GM12878 (cell line): ENCODE measurements at regions not wholly inside any gene's neighbourhood (a gene's known extent, or its start where the extent isn't known, plus 50 kb on each side); places are given as distances from the start of the nearest gene placed in this dataset.

ENCODE experiments used
- ATAC-seq: fragments of 200-7000 bp; cut with Tn5 transposase; 3 replicates; pipeline ENCODE4 v1.9.1; 2020; ENCODE audit warnings: mild to moderate bottlenecking, moderate library complexity
- BruUV-seq: library from RNA; stranded (reverse); fragments of 400-500 nt; replicated peaks from 2 replicates; lab custom pipeline; 2021; lab: Mats Ljungman, UMichigan
- CTCF ChIA-PET: fragments of 300-600 bp; sonication (Branson Sonifier 250); formaldehyde crosslinking; extraction: SDS; loops from one replicate; lab custom pipeline; 2021; ENCODE audit warnings: inconsistent platforms; lab: Yijun Ruan, JAX
- POLR2A ChIA-PET: fragments of 350-600 bp; formaldehyde crosslinking; extraction: SDS; loops from one replicate; lab custom pipeline; 2021; ENCODE audit warnings: inconsistent platforms; lab: Charles Lee
- RAD21 ChIA-PET: fragments of 300-600 bp; sonication (Branson Sonifier 250); formaldehyde crosslinking; loops from one replicate; lab custom pipeline; 2023; ENCODE audit warnings: antibody characterized with exemption; ENCODE audit not compliant: unreplicated experiment; lab: Charles Lee
- SMC1A ChIA-PET: fragments of 300-600 bp; sonication (Branson Sonifier 250); formaldehyde crosslinking; loops from one replicate; lab custom pipeline; 2023; ENCODE audit not compliant: unreplicated experiment, uncharacterized antibody; lab: Charles Lee
- DNase-seq: peaks from one replicate; pipeline ENCODE4 v3.0.0-alpha.2; 2011; ENCODE audit warnings: low read depth, low spot score
- FAIRE-seq: peaks from 3 replicates; lab custom pipeline; 2011; peaks lifted over from hg19 to GRCh38; lab: Jason Lieb, UNC
- H2AFZ ChIP-seq: 2 replicates; pipeline ENCODE4 v1.6.0; 2011; ENCODE audit warnings: low read depth, low read length, control low read depth; ENCODE audit not compliant: control insufficient read depth
- H3K27ac ChIP-seq: 2 replicates; pipeline ENCODE4 v1.5.1; 2011; ENCODE audit warnings: control low read depth; ENCODE audit not compliant: control insufficient read depth, insufficient read depth
- H3K27me3 ChIP-seq, 2 experiments: replicated peaks in 1 of 2; 2 replicates each; pipeline versions ENCODE4 v1.6.0 to v1.6.1; 2011; ENCODE audit warnings: low read length in 1 of 2; ENCODE audit not compliant: control insufficient read depth in 2 of 2, insufficient read depth in 2 of 2
- H3K36me3 ChIP-seq, 2 experiments: 2 replicates each; pipeline ENCODE4 v1.5.1; 2011; ENCODE audit warnings: low read length in 1 of 2; ENCODE audit not compliant: control insufficient read depth in 2 of 2, insufficient read depth in 2 of 2
- H3K4me1 ChIP-seq: 2 replicates; pipeline ENCODE4 v1.6.1; 2011; ENCODE audit warnings: mild to moderate bottlenecking, low read length, moderate library complexity, mixed read lengths; ENCODE audit not compliant: control insufficient read depth, insufficient read depth
- H3K4me2 ChIP-seq: 2 replicates; pipeline ENCODE4 v1.6.0; 2011; ENCODE audit warnings: control low read depth; ENCODE audit not compliant: control insufficient read depth, insufficient read depth
- H3K4me3 ChIP-seq: fragments of 200-600 bp; sonication (generic); 2 replicates; pipeline ENCODE4 v1.5.1; 2016
- H3K79me2 ChIP-seq: 2 replicates; pipeline ENCODE4 v1.6.0; 2011; ENCODE audit warnings: low read length; ENCODE audit not compliant: control insufficient read depth, insufficient read depth
- H3K9ac ChIP-seq: 2 replicates; pipeline ENCODE4 v1.8.0; 2011; ENCODE audit warnings: low read length, control low read depth, mixed read lengths; ENCODE audit not compliant: control insufficient read depth, insufficient read depth
- H3K9me3 ChIP-seq: replicated peaks from 3 replicates; pipeline ENCODE4 v1.5.1; 2011; ENCODE audit warnings: mild to moderate bottlenecking, low read length; ENCODE audit not compliant: control insufficient read depth, insufficient read depth
- H4K20me1 ChIP-seq: 2 replicates; pipeline ENCODE4 v1.6.0; 2011; ENCODE audit not compliant: control insufficient read depth, insufficient read depth
- EED ChIP-seq: sonication (generic); IDR thresholded peaks from 2 replicates; pipeline ENCODE4 v1.6.1; 2016; ENCODE audit warnings: antibody characterized with exemption, low read depth
- EP300 ChIP-seq, 2 experiments: fragments of 150-350 bp in 1 of 2; IDR thresholded peaks; 2 replicates each; pipeline ENCODE4 v1.6.1; 2011 to 2012; ENCODE audit warnings: low read depth in 2 of 2, low read length in 2 of 2, borderline replicate concordance in 1 of 2, improper control_type of control experiment in 1 of 2, inconsistent platforms in 1 of 2; ENCODE audit not compliant: control insufficient read depth in 1 of 2
- ESRRA ChIP-seq: IDR thresholded peaks from 2 replicates; pipeline ENCODE4 v1.6.1; 2012; ENCODE audit warnings: mild to moderate bottlenecking, low read length, improper control_type of control experiment
- GATAD2B ChIP-seq: fragments of 450-650 bp; conservative IDR thresholded peaks from 2 replicates; pipeline ENCODE4 v1.6.1; 2017; ENCODE audit warnings: low read depth, mild to moderate bottlenecking, moderate library complexity
- LARP7 ChIP-seq: fragments of 450-650 bp; IDR thresholded peaks from 2 replicates; pipeline ENCODE4 v1.6.1; 2017; ENCODE audit warnings: mild to moderate bottlenecking
- PAX8 ChIP-seq: fragments of 450-650 bp; IDR thresholded peaks from 2 replicates; pipeline ENCODE4 v1.6.1; 2017; ENCODE audit warnings: mild to moderate bottlenecking, moderate library complexity
- TBL1XR1 ChIP-seq: IDR thresholded peaks from 2 replicates; pipeline ENCODE4 v1.6.1; 2012; ENCODE audit warnings: low read depth, low read length, improper control_type of control experiment
- TCF12 ChIP-seq: IDR thresholded peaks from 2 replicates; pipeline ENCODE4 v1.6.1; 2011; ENCODE audit warnings: low read depth, mild to moderate bottlenecking, low read length
- WRNIP1 ChIP-seq: IDR thresholded peaks from 2 replicates; pipeline ENCODE4 v1.6.1; 2011; ENCODE audit warnings: low read depth, low read length, improper control_type of control experiment, borderline replicate concordance
- YBX1 ChIP-seq: fragments of 450-650 bp; IDR thresholded peaks from 2 replicates; pipeline ENCODE4 v1.6.1; 2016; ENCODE audit warnings: antibody characterized with exemption
- ZZZ3 ChIP-seq: IDR thresholded peaks from 2 replicates; pipeline ENCODE4 v1.6.1; 2011; ENCODE audit warnings: low read depth; ENCODE audit not compliant: control insufficient read depth, insufficient read length
- WGBS: methylation state at CpG from one replicate; pipeline ENCODE4 v1.1.6; 2016; ENCODE audit warnings: low lambda C conversion rate; ENCODE audit not compliant: insufficient replicate concordance, insufficient coverage; ENCODE audit errors: missing lambda C conversion rate; 5-methylcytosine and 5-hydroxymethylcytosine counted together
- in situ Hi-C: fragments of 300-500 bp; cut with MboI; formaldehyde crosslinking; loops from 9 replicates; pipeline ENCODE4 v1.14.3; 2018; ENCODE audit warnings: mixed read lengths
- intact Hi-C: fragments of 100-400 bp; cut with micrococcal nuclease; formaldehyde crosslinking; loops from one replicate; pipeline ENCODE4 v1.14.2; 2022; ENCODE audit not compliant: unreplicated experiment
- TF ChIP-seq, protein P1 (sequence below): IDR thresholded peaks from 2 replicates; pipeline ENCODE4 v1.6.1; 2011; ENCODE audit warnings: borderline replicate concordance, low read depth, mild to moderate bottlenecking, moderate library complexity, low read length; ENCODE audit not compliant: insufficient read depth, poor library complexity, severe bottlenecking
- TF ChIP-seq, protein P2 (sequence below): fragments of 450-650 bp; IDR thresholded peaks from 2 replicates; pipeline ENCODE4 v1.6.1; 2017; ENCODE audit warnings: antibody characterized with exemption, mild to moderate bottlenecking, moderate library complexity
- TF ChIP-seq, protein P3 (sequence below): IDR thresholded peaks from 2 replicates; pipeline ENCODE4 v1.6.1; 2012; ENCODE audit warnings: low read depth, low read length, improper control_type of control experiment

DNA sequence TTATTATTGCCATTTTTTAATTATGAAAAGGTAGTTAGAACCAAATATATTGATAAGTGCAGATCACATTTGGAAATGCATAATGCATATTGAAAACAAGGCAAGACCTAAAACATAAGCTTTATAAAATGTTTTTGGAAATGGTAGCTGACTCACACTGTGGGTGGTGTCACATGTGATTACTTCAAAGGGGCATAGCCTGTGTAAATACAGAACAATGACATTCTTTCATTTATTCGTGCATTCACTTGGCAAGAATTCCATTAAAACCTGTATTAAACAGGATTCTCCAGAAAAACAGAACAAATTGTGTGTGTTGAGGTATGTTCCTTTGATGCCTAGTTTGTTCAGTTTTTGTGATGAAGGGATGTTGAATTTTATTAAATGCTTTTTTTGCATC is 427.3 kb upstream of the ST6GAL2 start (continued):
- TF ChIP-seq WRNIP1 (no peak), EED (no peak), ZZZ3 (no peak), EP300 (IDR thresholded peaks at IDR 0.05; ENCODE audit: borderline replicate concordance in 1 of 2, control insufficient read depth in 1 of 2, low read depth in 2 of 2, low read length in 2 of 2) (no peak), TBL1XR1 (no peak), GATAD2B (no peak), PAX8 (no peak)
- TF ChIP-seq, protein P1, sequence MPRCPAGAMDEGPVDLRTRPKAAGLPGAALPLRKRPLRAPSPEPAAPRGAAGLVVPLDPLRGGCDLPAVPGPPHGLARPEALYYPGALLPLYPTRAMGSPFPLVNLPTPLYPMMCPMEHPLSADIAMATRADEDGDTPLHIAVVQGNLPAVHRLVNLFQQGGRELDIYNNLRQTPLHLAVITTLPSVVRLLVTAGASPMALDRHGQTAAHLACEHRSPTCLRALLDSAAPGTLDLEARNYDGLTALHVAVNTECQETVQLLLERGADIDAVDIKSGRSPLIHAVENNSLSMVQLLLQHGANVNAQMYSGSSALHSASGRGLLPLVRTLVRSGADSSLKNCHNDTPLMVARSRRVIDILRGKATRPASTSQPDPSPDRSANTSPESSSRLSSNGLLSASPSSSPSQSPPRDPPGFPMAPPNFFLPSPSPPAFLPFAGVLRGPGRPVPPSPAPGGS = no peak

DNA sequence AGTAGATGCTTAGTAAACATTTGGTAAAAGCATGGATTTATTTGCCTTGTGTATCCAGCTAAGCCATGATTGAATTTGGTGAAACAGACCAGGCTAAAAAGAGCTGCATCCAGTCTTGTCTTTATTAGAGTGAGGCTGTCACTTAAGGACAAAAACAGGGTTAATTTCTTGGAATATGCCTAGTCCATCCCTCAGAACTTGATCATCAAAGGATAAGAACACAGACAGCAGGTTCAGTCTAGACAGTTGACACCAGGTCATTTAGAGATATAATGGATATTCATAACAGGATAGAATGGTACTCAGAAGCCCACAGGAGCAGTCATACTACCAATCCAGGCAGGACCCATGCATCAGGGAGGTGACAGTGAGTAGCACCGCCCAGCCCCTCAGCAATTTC is 434.9 kb upstream of the ST6GAL2 start:
- Histone ChIP-seq H3K27ac (no peak overlapping the region), H3K4me1 (no peaks in the 10 kb centered on the region), H3K4me2 (no peak overlapping the region), H2AFZ (no peak overlapping the region), H3K27me3 (no peaks in the 10 kb centered on the region), H3K4me3 (no peak overlapping the region), H3K79me2 (no peaks in the 10 kb centered on the region), H3K36me3 (no peaks in the 10 kb centered on the region), H4K20me1 (no peaks in the 10 kb centered on the region), H3K9ac (no peak overlapping the region), H3K9me3 (no peaks in the 10 kb centered on the region)
- in situ Hi-C loops = no loop called here
- WGBS = 0% methylated on average over 1 of the region's 1 CpG
- RAD21 ChIA-PET = no interaction called here
- TF ChIP-seq LARP7 = no peak
- TF ChIP-seq YBX1 = no peak
- TF ChIP-seq, protein P2, sequence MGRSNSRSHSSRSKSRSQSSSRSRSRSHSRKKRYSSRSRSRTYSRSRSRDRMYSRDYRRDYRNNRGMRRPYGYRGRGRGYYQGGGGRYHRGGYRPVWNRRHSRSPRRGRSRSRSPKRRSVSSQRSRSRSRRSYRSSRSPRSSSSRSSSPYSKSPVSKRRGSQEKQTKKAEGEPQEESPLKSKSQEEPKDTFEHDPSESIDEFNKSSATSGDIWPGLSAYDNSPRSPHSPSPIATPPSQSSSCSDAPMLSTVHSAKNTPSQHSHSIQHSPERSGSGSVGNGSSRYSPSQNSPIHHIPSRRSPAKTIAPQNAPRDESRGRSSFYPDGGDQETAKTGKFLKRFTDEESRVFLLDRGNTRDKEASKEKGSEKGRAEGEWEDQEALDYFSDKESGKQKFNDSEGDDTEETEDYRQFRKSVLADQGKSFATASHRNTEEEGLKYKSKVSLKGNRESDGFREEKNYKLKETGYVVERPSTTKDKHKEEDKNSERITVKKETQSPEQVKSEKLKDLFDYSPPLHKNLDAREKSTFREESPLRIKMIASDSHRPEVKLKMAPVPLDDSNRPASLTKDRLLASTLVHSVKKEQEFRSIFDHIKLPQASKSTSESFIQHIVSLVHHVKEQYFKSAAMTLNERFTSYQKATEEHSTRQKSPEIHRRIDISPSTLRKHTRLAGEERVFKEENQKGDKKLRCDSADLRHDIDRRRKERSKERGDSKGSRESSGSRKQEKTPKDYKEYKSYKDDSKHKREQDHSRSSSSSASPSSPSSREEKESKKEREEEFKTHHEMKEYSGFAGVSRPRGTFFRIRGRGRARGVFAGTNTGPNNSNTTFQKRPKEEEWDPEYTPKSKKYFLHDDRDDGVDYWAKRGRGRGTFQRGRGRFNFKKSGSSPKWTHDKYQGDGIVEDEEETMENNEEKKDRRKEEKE = no peak
- TF ChIP-seq, protein P3, sequence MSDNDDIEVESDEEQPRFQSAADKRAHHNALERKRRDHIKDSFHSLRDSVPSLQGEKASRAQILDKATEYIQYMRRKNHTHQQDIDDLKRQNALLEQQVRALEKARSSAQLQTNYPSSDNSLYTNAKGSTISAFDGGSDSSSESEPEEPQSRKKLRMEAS = no peak
- no peak for TF ChIP-seq ESRRA
- no peak for TF ChIP-seq TCF12
- no TSS peak for BruUV-seq
- CTCF ChIA-PET = no interaction called here
- SMC1A ChIA-PET = no interaction called here
- no peak for FAIRE-seq
- POLR2A ChIA-PET = no interaction called here
- intact Hi-C loops = no loop called here
- no peak for DNase-seq
- no peak for ATAC-seq
